ENCODE measurements at regions not wholly inside any gene's neighbourhood (a gene's known extent, or its start where the extent isn't known, plus 50 kb on each side); places are given as distances from the start of the nearest gene placed in this dataset.

DNA sequence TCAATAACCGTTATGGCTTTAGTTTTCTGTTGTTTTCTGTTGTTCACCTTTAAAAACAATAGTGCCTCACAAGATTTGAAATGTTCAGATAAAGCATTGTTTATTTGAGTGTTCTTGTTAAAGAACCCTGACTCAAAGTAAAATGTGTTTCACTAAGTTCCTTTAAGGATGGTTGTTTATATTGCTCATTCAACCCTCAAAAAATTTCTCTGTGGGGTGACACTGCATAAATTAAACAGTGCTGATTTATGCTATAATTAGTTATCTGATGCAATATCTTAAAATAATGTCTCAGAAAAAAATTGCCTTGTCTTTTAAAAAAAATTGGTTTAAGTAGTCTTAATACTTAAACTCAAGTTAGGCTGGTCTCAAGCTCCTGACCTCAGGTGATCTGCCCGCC lies 775.1 kb downstream of the FLRT2 start:
- Histone ChIP-seq H3K27ac (ENCODE audit: low read depth in 1 of 2, low read length in 2 of 2) (no peak overlapping the region), H3K9ac (ENCODE audit: low read depth in 1 of 2, low read length in 2 of 2) (no peak overlapping the region), H3K4me1 (ENCODE audit: control insufficient read depth in 4 of 4, insufficient read depth in 4 of 4, low read length in 3 of 4) (no peaks in the 10 kb centered on the region), H3K4me3 (ENCODE audit: low read depth in 1 of 3, low read length in 3 of 3) (no peak overlapping the region), H3K27me3 (ENCODE audit: control insufficient read depth in 4 of 4, insufficient read depth in 4 of 4, low read length in 3 of 4) (no peaks in the 10 kb centered on the region), H3K36me3 (ENCODE audit: control insufficient read depth in 4 of 4, insufficient read depth in 3 of 4, low read depth in 1 of 4, low read length in 3 of 4) (no peaks in the 10 kb centered on the region), H3K9me3 (ENCODE audit: control insufficient read depth in 4 of 4, low read length in 3 of 4) (no peaks in the 10 kb centered on the region)
- 71% methylated on average over 2 of the region's 2 CpGs for WGBS
- TF ChIP-seq HNF4G (IDR thresholded peaks at IDR 0.05) (no peak), NR2F2 (IDR thresholded peaks at IDR 0.05) (no peak), TAF1 (conservative IDR thresholded peaks at IDR 0.05) (no peak), RXRA (IDR thresholded peaks at IDR 0.05) (no peak), GABPA (IDR thresholded peaks at IDR 0.05 in 1 of 2, conservative IDR thresholded peaks at IDR 0.05 in 1 of 2) (no peak), JUND (IDR thresholded peaks at IDR 0.05) (no peak), YY1 (IDR thresholded peaks at IDR 0.05) (no peak)
- TF ChIP-seq, protein P1, sequence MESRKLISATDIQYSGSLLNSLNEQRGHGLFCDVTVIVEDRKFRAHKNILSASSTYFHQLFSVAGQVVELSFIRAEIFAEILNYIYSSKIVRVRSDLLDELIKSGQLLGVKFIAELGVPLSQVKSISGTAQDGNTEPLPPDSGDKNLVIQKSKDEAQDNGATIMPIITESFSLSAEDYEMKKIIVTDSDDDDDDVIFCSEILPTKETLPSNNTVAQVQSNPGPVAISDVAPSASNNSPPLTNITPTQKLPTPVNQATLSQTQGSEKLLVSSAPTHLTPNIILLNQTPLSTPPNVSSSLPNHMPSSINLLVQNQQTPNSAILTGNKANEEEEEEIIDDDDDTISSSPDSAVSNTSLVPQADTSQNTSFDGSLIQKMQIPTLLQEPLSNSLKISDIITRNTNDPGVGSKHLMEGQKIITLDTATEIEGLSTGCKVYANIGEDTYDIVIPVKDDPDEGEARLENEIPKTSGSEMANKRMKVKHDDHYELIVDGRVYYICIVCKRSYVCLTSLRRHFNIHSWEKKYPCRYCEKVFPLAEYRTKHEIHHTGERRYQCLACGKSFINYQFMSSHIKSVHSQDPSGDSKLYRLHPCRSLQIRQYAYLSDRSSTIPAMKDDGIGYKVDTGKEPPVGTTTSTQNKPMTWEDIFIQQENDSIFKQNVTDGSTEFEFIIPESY (IDR thresholded peaks at IDR 0.05) = no peak
- no peak for DNase-seq (ENCODE audit: low spot score)

DNA sequence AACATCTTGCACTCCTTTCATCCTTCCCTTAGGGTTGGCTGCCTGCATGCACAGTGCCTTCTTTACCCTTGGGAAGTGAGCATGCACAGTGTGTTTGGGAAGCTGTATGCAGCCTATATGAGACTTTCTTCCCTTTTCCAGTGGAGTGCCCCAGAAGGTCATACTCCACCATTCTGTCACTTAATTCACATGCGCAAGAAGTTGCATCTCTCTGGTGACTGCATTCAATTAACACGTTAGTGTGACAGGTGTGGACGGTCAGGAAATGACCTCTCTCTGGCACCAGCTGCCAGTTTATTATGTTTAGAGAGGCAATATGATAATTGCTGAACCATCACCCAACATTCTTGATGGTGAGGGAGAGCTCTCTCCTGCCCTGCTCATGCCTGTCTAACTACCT lies 770.0 kb downstream of the FLRT2 start:
- WGBS = 78% methylated on average over 3 of the region's 3 CpGs
- no peak for TF ChIP-seq JUND (IDR thresholded peaks at IDR 0.05)
- TF ChIP-seq TAF1 (conservative IDR thresholded peaks at IDR 0.05) = no peak
- TF ChIP-seq, protein P2, sequence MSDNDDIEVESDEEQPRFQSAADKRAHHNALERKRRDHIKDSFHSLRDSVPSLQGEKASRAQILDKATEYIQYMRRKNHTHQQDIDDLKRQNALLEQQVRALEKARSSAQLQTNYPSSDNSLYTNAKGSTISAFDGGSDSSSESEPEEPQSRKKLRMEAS (IDR thresholded peaks at IDR 0.05) = no peak
- TF ChIP-seq, protein P3, sequence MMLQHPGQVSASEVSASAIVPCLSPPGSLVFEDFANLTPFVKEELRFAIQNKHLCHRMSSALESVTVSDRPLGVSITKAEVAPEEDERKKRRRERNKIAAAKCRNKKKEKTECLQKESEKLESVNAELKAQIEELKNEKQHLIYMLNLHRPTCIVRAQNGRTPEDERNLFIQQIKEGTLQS (IDR thresholded peaks at IDR 0.05) = no peak
- no peak for TF ChIP-seq FOXA1 (IDR thresholded peaks at IDR 0.05)
- TF ChIP-seq, protein P4, sequence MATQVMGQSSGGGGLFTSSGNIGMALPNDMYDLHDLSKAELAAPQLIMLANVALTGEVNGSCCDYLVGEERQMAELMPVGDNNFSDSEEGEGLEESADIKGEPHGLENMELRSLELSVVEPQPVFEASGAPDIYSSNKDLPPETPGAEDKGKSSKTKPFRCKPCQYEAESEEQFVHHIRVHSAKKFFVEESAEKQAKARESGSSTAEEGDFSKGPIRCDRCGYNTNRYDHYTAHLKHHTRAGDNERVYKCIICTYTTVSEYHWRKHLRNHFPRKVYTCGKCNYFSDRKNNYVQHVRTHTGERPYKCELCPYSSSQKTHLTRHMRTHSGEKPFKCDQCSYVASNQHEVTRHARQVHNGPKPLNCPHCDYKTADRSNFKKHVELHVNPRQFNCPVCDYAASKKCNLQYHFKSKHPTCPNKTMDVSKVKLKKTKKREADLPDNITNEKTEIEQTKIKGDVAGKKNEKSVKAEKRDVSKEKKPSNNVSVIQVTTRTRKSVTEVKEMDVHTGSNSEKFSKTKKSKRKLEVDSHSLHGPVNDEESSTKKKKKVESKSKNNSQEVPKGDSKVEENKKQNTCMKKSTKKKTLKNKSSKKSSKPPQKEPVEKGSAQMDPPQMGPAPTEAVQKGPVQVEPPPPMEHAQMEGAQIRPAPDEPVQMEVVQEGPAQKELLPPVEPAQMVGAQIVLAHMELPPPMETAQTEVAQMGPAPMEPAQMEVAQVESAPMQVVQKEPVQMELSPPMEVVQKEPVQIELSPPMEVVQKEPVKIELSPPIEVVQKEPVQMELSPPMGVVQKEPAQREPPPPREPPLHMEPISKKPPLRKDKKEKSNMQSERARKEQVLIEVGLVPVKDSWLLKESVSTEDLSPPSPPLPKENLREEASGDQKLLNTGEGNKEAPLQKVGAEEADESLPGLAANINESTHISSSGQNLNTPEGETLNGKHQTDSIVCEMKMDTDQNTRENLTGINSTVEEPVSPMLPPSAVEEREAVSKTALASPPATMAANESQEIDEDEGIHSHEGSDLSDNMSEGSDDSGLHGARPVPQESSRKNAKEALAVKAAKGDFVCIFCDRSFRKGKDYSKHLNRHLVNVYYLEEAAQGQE (IDR thresholded peaks at IDR 0.05) = no peak
- TF ChIP-seq GABPA (IDR thresholded peaks at IDR 0.05 in 1 of 2, conservative IDR thresholded peaks at IDR 0.05 in 1 of 2) = no peak
- TF ChIP-seq YY1 (IDR thresholded peaks at IDR 0.05) = no peak
- no peak for TF ChIP-seq NR2F2 (IDR thresholded peaks at IDR 0.05)
- TF ChIP-seq RAD21 (IDR thresholded peaks at IDR 0.05) = no peak
- no peak for TF ChIP-seq EGR1 (IDR thresholded peaks at IDR 0.05; ENCODE audit: low read depth in 2 of 2)
- no peak for TF ChIP-seq RXRA (IDR thresholded peaks at IDR 0.05)
- TF ChIP-seq FOXA2 (IDR thresholded peaks at IDR 0.05) = no peak
- no peak for TF ChIP-seq HNF4A (conservative IDR thresholded peaks at IDR 0.05)
- TF ChIP-seq, protein P1 (IDR thresholded peaks at IDR 0.05) = no peak
- TF ChIP-seq SP1 (IDR thresholded peaks at IDR 0.05) = no peak
- no peak for TF ChIP-seq HNF4G (IDR thresholded peaks at IDR 0.05)
- TF ChIP-seq, protein P5, sequence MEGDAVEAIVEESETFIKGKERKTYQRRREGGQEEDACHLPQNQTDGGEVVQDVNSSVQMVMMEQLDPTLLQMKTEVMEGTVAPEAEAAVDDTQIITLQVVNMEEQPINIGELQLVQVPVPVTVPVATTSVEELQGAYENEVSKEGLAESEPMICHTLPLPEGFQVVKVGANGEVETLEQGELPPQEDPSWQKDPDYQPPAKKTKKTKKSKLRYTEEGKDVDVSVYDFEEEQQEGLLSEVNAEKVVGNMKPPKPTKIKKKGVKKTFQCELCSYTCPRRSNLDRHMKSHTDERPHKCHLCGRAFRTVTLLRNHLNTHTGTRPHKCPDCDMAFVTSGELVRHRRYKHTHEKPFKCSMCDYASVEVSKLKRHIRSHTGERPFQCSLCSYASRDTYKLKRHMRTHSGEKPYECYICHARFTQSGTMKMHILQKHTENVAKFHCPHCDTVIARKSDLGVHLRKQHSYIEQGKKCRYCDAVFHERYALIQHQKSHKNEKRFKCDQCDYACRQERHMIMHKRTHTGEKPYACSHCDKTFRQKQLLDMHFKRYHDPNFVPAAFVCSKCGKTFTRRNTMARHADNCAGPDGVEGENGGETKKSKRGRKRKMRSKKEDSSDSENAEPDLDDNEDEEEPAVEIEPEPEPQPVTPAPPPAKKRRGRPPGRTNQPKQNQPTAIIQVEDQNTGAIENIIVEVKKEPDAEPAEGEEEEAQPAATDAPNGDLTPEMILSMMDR (IDR thresholded peaks at IDR 0.05; ENCODE audit: low read depth, low read length, missing input control) = no peak

More for the DNA sequence above, 770.0 kb downstream of the FLRT2 start:
- Histone ChIP-seq H3K27ac (ENCODE audit: low read depth in 1 of 2, low read length in 2 of 2) (no peak overlapping the region), H3K36me3 (ENCODE audit: control insufficient read depth in 4 of 4, insufficient read depth in 3 of 4, low read depth in 1 of 4, low read length in 3 of 4) (no peaks in the 10 kb centered on the region), H3K4me3 (ENCODE audit: low read depth in 1 of 3, low read length in 3 of 3) (no peak overlapping the region), H3K4me1 (ENCODE audit: control insufficient read depth in 4 of 4, insufficient read depth in 4 of 4, low read length in 3 of 4) (no peaks in the 10 kb centered on the region), H3K9ac (ENCODE audit: low read depth in 1 of 2, low read length in 2 of 2) (no peak overlapping the region), H3K27me3 (ENCODE audit: control insufficient read depth in 4 of 4, insufficient read depth in 4 of 4, low read length in 3 of 4) (no peaks in the 10 kb centered on the region), H3K9me3 (ENCODE audit: control insufficient read depth in 4 of 4, low read length in 3 of 4) (peaks cover 0 to 3% (median 1%) of the 10 kb centered on the region in 4 donors)
- DNase-seq (ENCODE audit: low spot score) = no peak
